SK-N-SH treated with all-trans-retinoic acid at 6 μM for 48 hours (cell line): ENCODE measurements at regions not wholly inside any gene's neighbourhood (a gene's known extent, or its start where the extent isn't known, plus 50 kb on each side); places are given as distances from the start of the nearest gene placed in this dataset.

ENCODE experiments used
- ATAC-seq: fragments of 200-7000 bp; cut with Tn5 transposase; 3 replicates; pipeline ENCODE4 v1.9.1; 2020; ENCODE audit warnings: mild to moderate bottlenecking, moderate library complexity
- ARNTL ChIP-seq: fragments of 450-650 bp; formaldehyde crosslinking; IDR thresholded peaks from 2 replicates; pipeline ENCODE4 v1.5.0; 2020; ENCODE audit warnings: low read depth, mild to moderate bottlenecking, moderate library complexity, borderline replicate concordance
- BACH2 ChIP-seq: fragments of 250-450 bp; sonication (Bioruptor Pico); IDR thresholded peaks from 2 replicates; pipeline ENCODE4 v1.9.0; 2021; ENCODE audit warnings: mild to moderate bottlenecking, borderline replicate concordance
- CSDC2 ChIP-seq: fragments of 250-450 bp; sonication (Bioruptor Pico); IDR thresholded peaks from 2 replicates; pipeline ENCODE4 v1.5.0; 2020; ENCODE audit warnings: mild to moderate bottlenecking, moderate library complexity
- ESRRG ChIP-seq: fragments of 250-450 bp; sonication (Bioruptor Pico); IDR thresholded peaks from 2 replicates; pipeline ENCODE4 v1.6.1; 2021; ENCODE audit warnings: mild to moderate bottlenecking
- GLIS3 ChIP-seq: fragments of 250-450 bp; sonication (Bioruptor Pico); IDR thresholded peaks from 2 replicates; pipeline ENCODE4 v1.5.0; 2020; ENCODE audit warnings: mild to moderate bottlenecking, moderate library complexity
- ISL1 ChIP-seq: fragments of 250-450 bp; sonication (Bioruptor Pico); IDR thresholded peaks from 2 replicates; pipeline ENCODE4 v2.1.2; 2022; ENCODE audit warnings: mild to moderate bottlenecking, moderate library complexity
- OSR1 ChIP-seq: fragments of 250-450 bp; sonication (Bioruptor Pico); IDR thresholded peaks from 2 replicates; pipeline ENCODE4 v1.8.0; 2022; ENCODE audit warnings: moderate library complexity, mild to moderate bottlenecking, inconsistent platforms
- PPARA ChIP-seq: fragments of 250-450 bp; sonication (Bioruptor Pico); IDR thresholded peaks from 2 replicates; pipeline ENCODE4 v1.5.0; 2020; ENCODE audit warnings: mild to moderate bottlenecking, borderline replicate concordance
- RARB ChIP-seq: fragments of 250-450 bp; sonication (Bioruptor Pico); IDR thresholded peaks from 2 replicates; pipeline ENCODE4 v1.8.0; 2021; ENCODE audit warnings: mild to moderate bottlenecking, moderate library complexity
- SNAI2 ChIP-seq: fragments of 250-450 bp; sonication (Bioruptor Pico); IDR thresholded peaks from 2 replicates; pipeline ENCODE4 v1.5.0; 2020; ENCODE audit warnings: mild to moderate bottlenecking, moderate library complexity
- TCF4 ChIP-seq: fragments of 250-450 bp; sonication (Bioruptor Pico); IDR thresholded peaks from 2 replicates; pipeline ENCODE4 v1.8.0; 2021; ENCODE audit warnings: mild to moderate bottlenecking, moderate library complexity, borderline replicate concordance
- TOX ChIP-seq: fragments of 250-450 bp; sonication (Bioruptor Pico); IDR thresholded peaks from 2 replicates; pipeline ENCODE4 v1.8.0; 2021; ENCODE audit warnings: mild to moderate bottlenecking, moderate library complexity, borderline replicate concordance
- ZC3H10 ChIP-seq: fragments of 250-450 bp; sonication (Bioruptor Pico); IDR thresholded peaks from 2 replicates; pipeline ENCODE4 v1.5.1; 2021; ENCODE audit warnings: mild to moderate bottlenecking, moderate library complexity
- ZFP3 ChIP-seq: fragments of 250-450 bp; sonication (Bioruptor Pico); IDR thresholded peaks from 2 replicates; pipeline ENCODE4 v1.5.0; 2020; ENCODE audit warnings: mild to moderate bottlenecking, moderate library complexity
- ZFP30 ChIP-seq: fragments of 450-650 bp; formaldehyde crosslinking; IDR thresholded peaks from 2 replicates; pipeline ENCODE4 v1.5.0; 2022; ENCODE audit warnings: mild to moderate bottlenecking, moderate library complexity
- ZNF565 ChIP-seq: fragments of 450-650 bp; formaldehyde crosslinking; conservative IDR thresholded peaks from 2 replicates; pipeline ENCODE4 v1.5.0; 2020; ENCODE audit warnings: low read depth, mild to moderate bottlenecking, moderate library complexity
- ZNF70 ChIP-seq: fragments of 450-650 bp; formaldehyde crosslinking; IDR thresholded peaks from 2 replicates; pipeline ENCODE4 v1.5.0; 2020; ENCODE audit warnings: mild to moderate bottlenecking, moderate library complexity
- ZNF8 ChIP-seq: fragments of 450-650 bp; formaldehyde crosslinking; IDR thresholded peaks from 2 replicates; pipeline ENCODE4 v1.5.0; 2020; ENCODE audit warnings: mild to moderate bottlenecking, moderate library complexity
- TF ChIP-seq, protein P1 (sequence below): fragments of 250-450 bp; sonication (Bioruptor Pico); IDR thresholded peaks from 2 replicates; pipeline ENCODE4 v1.5.0; 2020; ENCODE audit warnings: mild to moderate bottlenecking, moderate library complexity
- TF ChIP-seq, protein P2 (sequence below): fragments of 250-450 bp; sonication (Bioruptor Pico); IDR thresholded peaks from 2 replicates; pipeline ENCODE4 v1.8.0; 2021; ENCODE audit warnings: low read depth, mild to moderate bottlenecking, moderate library complexity, borderline replicate concordance
- TF ChIP-seq, protein P3 (sequence below): fragments of 250-450 bp; sonication (Bioruptor Pico); IDR thresholded peaks from 2 replicates; pipeline ENCODE4 v1.8.0; 2020; ENCODE audit warnings: mild to moderate bottlenecking, moderate library complexity, borderline replicate concordance
- TF ChIP-seq, protein P4 (sequence below): fragments of 250-450 bp; sonication (Bioruptor Pico); IDR thresholded peaks from 2 replicates; pipeline ENCODE4 v1.5.1; 2020; ENCODE audit warnings: low read depth, mild to moderate bottlenecking, moderate library complexity

DNA sequence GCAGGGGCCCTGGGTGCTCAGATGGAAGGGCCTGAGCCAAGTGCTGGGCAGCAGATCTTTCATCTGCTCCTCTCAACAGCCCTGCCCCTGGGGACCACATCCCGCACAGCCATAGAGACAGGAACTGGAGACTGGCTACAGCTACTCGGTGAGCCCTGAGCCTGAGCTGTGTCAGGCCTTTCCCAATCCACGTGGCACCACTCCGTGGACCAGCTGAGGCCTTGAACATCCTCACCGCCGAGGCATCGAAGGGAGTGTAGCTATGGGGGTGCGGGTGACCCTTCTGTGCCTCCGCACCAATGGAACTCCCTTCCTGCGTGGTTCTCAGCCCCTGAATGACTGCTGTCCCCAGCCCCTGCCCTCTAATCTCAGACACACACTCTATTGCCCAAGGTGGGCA is 362.7 kb upstream of the SHH start:
- TF ChIP-seq ZC3H10 (CRISPR knock-in tag): no peak
- no peak for ATAC-seq

DNA sequence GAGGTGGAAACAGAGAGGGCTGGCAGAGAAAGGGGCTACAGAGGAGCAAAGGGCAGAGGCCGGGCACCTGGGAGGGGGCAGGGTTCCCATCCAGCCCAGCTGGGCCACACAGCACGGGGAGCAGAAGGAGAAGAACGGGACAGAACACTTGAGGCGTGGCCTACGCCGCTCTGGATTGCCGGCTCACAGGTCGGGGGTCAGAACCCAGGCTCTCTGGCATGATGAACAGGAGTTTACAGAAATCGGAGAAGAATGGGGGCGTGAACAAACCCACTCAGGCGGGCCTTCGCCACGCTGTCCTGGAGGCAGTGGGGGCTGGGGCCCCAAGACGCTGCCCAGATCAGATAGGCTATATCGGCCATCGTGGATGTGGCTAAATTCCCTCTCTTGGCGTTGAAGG is 362.2 kb upstream of the SHH start:
- no peak for ATAC-seq
- no peak for TF ChIP-seq ARNTL
- TF ChIP-seq, protein P1, sequence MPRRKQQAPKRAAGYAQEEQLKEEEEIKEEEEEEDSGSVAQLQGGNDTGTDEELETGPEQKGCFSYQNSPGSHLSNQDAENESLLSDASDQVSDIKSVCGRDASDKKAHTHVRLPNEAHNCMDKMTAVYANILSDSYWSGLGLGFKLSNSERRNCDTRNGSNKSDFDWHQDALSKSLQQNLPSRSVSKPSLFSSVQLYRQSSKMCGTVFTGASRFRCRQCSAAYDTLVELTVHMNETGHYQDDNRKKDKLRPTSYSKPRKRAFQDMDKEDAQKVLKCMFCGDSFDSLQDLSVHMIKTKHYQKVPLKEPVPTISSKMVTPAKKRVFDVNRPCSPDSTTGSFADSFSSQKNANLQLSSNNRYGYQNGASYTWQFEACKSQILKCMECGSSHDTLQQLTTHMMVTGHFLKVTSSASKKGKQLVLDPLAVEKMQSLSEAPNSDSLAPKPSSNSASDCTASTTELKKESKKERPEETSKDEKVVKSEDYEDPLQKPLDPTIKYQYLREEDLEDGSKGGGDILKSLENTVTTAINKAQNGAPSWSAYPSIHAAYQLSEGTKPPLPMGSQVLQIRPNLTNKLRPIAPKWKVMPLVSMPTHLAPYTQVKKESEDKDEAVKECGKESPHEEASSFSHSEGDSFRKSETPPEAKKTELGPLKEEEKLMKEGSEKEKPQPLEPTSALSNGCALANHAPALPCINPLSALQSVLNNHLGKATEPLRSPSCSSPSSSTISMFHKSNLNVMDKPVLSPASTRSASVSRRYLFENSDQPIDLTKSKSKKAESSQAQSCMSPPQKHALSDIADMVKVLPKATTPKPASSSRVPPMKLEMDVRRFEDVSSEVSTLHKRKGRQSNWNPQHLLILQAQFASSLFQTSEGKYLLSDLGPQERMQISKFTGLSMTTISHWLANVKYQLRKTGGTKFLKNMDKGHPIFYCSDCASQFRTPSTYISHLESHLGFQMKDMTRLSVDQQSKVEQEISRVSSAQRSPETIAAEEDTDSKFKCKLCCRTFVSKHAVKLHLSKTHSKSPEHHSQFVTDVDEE (CRISPR knock-in tag): no peak
- TF ChIP-seq ZC3H10 (CRISPR knock-in tag): no peak
- TF ChIP-seq ISL1: no peak
- no peak for TF ChIP-seq ZNF8 (CRISPR knock-in tag)
- no peak for TF ChIP-seq BACH2 (CRISPR knock-in tag)
- no peak for TF ChIP-seq OSR1
- TF ChIP-seq RARB (CRISPR knock-in tag): no peak
- TF ChIP-seq CSDC2 (CRISPR knock-in tag): no peak
- TF ChIP-seq, protein P2, sequence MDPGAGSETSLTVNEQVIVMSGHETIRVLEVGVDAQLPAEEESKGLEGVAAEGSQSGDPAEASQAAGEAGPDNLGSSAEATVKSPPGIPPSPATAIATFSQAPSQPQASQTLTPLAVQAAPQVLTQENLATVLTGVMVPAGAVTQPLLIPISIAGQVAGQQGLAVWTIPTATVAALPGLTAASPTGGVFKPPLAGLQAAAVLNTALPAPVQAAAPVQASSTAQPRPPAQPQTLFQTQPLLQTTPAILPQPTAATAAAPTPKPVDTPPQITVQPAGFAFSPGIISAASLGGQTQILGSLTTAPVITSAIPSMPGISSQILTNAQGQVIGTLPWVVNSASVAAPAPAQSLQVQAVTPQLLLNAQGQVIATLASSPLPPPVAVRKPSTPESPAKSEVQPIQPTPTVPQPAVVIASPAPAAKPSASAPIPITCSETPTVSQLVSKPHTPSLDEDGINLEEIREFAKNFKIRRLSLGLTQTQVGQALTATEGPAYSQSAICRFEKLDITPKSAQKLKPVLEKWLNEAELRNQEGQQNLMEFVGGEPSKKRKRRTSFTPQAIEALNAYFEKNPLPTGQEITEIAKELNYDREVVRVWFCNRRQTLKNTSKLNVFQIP (CRISPR knock-in tag): no peak
- TF ChIP-seq, protein P3, sequence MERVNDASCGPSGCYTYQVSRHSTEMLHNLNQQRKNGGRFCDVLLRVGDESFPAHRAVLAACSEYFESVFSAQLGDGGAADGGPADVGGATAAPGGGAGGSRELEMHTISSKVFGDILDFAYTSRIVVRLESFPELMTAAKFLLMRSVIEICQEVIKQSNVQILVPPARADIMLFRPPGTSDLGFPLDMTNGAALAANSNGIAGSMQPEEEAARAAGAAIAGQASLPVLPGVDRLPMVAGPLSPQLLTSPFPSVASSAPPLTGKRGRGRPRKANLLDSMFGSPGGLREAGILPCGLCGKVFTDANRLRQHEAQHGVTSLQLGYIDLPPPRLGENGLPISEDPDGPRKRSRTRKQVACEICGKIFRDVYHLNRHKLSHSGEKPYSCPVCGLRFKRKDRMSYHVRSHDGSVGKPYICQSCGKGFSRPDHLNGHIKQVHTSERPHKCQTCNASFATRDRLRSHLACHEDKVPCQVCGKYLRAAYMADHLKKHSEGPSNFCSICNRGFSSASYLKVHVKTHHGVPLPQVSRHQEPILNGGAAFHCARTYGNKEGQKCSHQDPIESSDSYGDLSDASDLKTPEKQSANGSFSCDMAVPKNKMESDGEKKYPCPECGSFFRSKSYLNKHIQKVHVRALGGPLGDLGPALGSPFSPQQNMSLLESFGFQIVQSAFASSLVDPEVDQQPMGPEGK (CRISPR knock-in tag): no peak
- TF ChIP-seq TOX (CRISPR knock-in tag): no peak
- no peak for TF ChIP-seq ZNF70 (CRISPR knock-in tag)
- TF ChIP-seq ZFP3 (CRISPR knock-in tag): no peak
- TF ChIP-seq TCF4 (CRISPR knock-in tag): no peak
- TF ChIP-seq, protein P4, sequence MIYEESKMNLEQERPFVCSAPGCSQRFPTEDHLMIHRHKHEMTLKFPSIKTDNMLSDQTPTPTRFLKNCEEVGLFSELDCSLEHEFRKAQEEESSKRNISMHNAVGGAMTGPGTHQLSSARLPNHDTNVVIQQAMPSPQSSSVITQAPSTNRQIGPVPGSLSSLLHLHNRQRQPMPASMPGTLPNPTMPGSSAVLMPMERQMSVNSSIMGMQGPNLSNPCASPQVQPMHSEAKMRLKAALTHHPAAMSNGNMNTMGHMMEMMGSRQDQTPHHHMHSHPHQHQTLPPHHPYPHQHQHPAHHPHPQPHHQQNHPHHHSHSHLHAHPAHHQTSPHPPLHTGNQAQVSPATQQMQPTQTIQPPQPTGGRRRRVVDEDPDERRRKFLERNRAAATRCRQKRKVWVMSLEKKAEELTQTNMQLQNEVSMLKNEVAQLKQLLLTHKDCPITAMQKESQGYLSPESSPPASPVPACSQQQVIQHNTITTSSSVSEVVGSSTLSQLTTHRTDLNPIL: no peak
- TF ChIP-seq ESRRG (CRISPR knock-in tag): no peak
- TF ChIP-seq PPARA (CRISPR knock-in tag): no peak
- TF ChIP-seq GLIS3 (CRISPR knock-in tag): no peak

DNA sequence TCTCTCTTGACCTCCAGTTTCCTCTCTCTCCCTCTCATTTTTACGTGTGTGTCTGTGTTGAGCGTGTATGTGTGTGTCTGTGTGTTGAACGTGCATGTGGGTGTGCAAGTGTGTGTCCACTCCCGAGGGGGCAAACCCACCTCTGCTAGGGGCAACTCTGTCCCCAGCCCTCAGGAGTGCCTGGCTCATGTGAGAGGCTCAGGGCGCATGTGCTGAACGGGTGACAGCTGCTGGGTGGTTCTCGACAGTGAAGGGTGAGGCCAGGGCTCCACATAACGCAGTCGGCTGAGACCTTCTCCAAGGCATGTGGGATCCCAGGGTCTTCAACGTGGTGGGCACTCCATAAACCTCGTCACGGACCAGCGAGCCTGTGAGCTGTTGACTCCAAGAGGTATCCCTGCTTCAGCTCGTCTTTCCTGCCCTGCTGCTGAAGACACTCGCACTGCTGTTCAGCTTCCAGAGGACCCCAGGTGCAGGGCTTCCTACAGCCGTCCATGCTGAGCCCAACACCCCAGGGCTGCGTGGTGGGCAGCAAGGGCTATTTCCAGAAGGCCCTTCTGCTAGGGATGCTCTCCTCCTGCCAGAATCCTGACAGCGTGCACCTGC is 361.6 kb upstream of the SHH start:
- TF ChIP-seq, protein P3 (CRISPR knock-in tag): no peak
- TF ChIP-seq CSDC2 (CRISPR knock-in tag) (no peak), ZNF565 (CRISPR knock-in tag) (no peak), TOX (CRISPR knock-in tag) (no peak), ISL1 (no peak), ESRRG (CRISPR knock-in tag) (no peak), SNAI2 (CRISPR knock-in tag) (no peak), ZFP30 (CRISPR knock-in tag) (no peak), ZNF70 (CRISPR knock-in tag) (no peak), ARNTL (no peak), ZNF8 (CRISPR knock-in tag) (no peak), TCF4 (CRISPR knock-in tag) (no peak)
- TF ChIP-seq, all 23 proteins: peak for 0
- ATAC-seq: no peak
